IPS DF 6.9 (cell line): ENCODE measurements at regions not wholly inside any gene's neighbourhood (a gene's known extent, or its start where the extent isn't known, plus 50 kb on each side); places are given as distances from the start of the nearest gene placed in this dataset.

Source experiments
- DNase-seq: peaks from one replicate; pipeline ENCODE4 v3.0.0-alpha.2; 2013; ENCODE audit warnings: low read depth, low spot score
- H3K27ac ChIP-seq: one replicate; pipeline ENCODE4 v1.5.1; 2013; ENCODE audit warnings: low read length, control low read depth
- H3K27me3 ChIP-seq: 2 replicates; pipeline ENCODE4 v1.6.1; 2013; ENCODE audit warnings: mild to moderate bottlenecking, low read length; ENCODE audit not compliant: control insufficient read depth, insufficient read depth
- H3K36me3 ChIP-seq: 2 replicates; pipeline ENCODE4 v1.6.1; 2013; ENCODE audit warnings: low read length; ENCODE audit not compliant: control insufficient read depth, insufficient read depth
- H3K4me1 ChIP-seq: 2 replicates; pipeline ENCODE4 v1.6.1; 2013; ENCODE audit warnings: low read length; ENCODE audit not compliant: control insufficient read depth, insufficient read depth
- H3K4me3 ChIP-seq: 2 replicates; pipeline ENCODE4 v1.5.1; 2013; ENCODE audit warnings: mild to moderate bottlenecking, low read length
- H3K9me3 ChIP-seq: 2 replicates; pipeline ENCODE4 v1.6.1; 2013; ENCODE audit warnings: low read length, inconsistent platforms; ENCODE audit not compliant: control insufficient read depth, insufficient read depth
- WGBS: extraction: QIAGEN DNeasy Blood & Tissue Kit; methylation state at CpG from one replicate; pipeline ENCODE4 v1.1.7; 2013; ENCODE audit warnings: mixed read lengths, missing lambda C conversion rate; ENCODE audit not compliant: insufficient read length, insufficient coverage; 5-methylcytosine and 5-hydroxymethylcytosine counted together

DNA sequence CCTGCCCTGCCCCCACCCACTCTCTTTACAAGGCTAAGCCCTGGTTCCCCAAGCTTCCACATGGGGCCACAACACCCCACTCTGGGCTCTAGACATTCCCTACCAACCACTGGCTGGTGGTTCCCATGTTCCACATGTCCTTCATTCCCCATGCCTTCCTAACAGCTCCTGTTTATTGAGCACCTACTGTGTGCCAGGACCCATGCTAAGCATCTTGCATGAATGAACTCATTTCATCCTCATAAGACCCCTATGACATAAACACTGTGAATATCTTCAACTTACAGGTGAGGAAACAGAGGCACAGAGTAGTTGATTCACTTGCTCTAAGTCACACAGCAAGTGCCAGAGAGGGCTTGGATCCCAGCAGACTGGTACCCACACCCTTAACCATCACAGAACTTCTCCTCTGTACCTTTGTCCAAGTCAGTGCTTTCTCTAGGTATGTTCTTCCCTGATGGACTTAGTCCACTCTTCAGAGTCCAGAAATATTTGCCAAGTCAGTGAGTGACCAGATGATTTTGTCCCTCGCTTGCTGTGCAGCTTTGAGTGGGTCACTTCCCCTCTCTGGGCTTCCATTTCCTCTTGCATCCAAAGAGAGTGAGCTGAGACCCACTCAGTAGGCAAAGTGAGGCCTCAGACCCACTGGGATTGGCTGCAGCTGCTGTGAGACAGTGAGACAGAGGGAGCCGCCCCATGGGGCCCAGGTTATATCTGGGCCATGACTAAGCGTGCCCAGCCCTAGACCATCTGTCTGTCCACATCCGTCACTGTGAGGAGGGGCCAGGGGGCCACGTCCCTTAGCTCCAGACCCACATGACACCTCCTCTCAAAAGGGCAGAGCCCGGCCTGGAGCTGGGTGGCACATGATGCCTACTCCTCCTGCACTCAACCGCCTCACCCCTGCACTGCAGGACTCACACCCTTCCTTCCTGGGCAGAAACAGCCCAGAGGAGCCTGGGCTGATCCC, 132.4 kb downstream of the MN1 start:
- no CpG with 5 or more reads among the region's 7 CpGs for WGBS

DNA sequence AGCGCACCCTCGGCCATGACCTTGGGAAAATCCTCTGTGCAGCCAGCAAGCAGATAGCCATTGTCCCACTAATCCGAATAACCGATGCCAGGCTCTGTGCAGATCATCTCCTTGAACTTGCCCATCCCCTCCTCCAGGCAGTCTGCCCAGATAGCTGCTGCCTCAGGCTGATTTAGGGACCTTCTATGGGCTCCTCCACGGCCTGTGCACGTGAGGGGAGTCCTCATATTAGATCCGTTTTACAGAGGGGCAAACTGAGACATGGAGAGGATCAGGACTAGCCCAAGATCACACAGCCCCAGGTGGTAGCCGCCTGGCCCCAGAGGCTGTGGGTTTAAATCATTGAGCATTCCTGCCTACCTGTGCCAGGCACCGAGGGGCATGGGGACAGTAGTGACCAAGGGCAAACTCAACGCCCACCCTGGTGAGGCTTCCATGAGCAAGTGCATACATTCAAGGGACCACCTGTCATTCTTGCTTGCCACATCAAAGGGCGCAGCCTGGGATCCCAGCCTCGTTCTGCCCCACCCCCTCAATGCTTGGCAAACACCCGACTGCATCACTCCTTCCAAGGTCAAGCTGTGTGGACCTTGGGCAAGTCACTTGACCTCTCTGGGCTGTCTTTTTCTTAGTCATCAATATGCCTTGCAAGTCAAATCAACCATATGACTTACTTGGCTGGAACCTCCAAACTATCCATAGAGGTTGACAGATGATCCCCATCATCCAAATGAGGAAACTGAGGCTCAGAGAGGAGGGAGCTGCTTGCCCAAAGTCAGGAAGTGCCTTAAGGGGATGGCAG, 131.6 kb downstream of the MN1 start:
- no peak overlapping the region for H3K4me3 ChIP-seq
- no peak for DNase-seq
- H3K27ac ChIP-seq = no peak overlapping the region
- WGBS = no CpG with 5 or more reads among the region's 13 CpGs
- peaks cover 1% of the 10 kb centered on the region; the same call in 1 of the 2 replicates for H3K36me3 ChIP-seq
- H3K4me1 ChIP-seq = peaks cover 13% of the 10 kb centered on the region
- H3K27me3 ChIP-seq = no peaks in the 10 kb centered on the region
- H3K9me3 ChIP-seq = no peaks in the 10 kb centered on the region

More for the DNA sequence above, 132.4 kb downstream of the MN1 start:
- H3K27me3 ChIP-seq = no peaks in the 10 kb centered on the region
- no peaks in the 10 kb centered on the region for H3K9me3 ChIP-seq
- no peaks in the 10 kb centered on the region for H3K36me3 ChIP-seq
- no peak for DNase-seq
- no peak overlapping the region for H3K4me3 ChIP-seq
- H3K27ac ChIP-seq = no peak overlapping the region
- peaks cover 13% of the 10 kb centered on the region for H3K4me1 ChIP-seq

DNA sequence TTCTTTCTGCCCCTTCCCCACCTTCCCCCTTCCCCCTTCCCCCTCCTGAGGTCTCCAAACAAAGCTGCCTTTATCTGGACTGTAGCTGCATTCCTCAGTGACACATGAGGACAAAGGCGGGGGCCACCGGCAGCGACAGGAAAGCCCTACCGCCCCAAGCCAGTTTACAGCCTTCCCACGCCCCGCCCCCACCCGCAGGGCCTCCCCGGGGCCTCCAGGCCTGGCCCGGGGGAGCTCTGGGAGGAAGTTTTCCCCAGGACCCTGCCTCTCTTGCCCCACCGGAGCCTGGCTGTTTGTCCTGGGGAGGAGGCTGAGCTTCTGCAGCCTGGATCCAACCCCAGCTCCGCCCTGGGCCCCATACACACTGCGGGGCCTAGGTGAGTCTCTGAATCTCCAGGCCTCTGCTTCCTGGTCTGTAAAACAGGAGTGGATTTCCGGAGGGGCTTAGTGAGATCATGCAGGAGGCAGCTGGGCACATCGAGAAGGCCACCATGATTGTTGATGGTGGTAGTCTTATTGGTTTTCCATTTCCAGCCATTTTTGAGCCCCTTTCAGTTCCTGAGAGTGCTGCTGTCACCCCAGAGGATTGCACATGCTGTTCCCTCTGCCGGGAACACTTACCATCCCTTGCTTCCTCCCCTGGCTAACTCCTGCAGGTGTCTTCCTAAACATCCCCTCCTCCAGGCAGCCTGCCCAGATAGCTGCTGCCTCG, 130.7 kb downstream of the MN1 start:
- DNase-seq = no peak
- WGBS = no CpG with 5 or more reads among the region's 16 CpGs

DNA sequence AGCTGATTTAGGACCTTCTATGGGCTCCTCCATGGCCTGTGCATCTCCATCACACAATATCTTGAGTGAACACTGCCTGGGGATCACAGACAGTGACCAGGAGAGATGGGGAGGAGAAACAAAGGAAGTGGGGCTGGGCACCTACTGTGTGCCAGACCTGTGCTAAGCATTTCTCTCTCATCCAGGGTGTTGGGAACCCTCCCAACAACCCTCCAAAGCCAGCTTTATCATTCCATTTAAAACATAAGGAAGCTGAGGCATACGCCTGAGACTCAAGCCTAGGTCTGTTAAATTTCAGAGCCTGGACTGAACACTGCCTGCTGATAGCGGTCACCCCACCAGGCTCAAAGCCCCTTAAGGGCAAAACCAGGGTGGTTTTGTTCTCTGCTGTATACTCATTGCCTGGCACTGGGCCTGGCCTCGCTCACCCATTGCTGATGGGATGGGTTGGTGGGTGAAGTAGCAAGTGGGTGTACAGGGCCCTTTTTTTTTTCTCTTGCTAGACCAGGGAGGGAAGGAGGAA, 130.1 kb downstream of the MN1 start:
- H3K4me1 ChIP-seq = peaks cover 13% of the 10 kb centered on the region
- WGBS = no CpG with 5 or more reads among the region's 3 CpGs
- H3K27ac ChIP-seq = no peak overlapping the region
- no peak for DNase-seq
- peaks cover 2% of the 10 kb centered on the region; the same call in 1 of the 2 replicates for H3K36me3 ChIP-seq
- no peak overlapping the region for H3K4me3 ChIP-seq
- H3K27me3 ChIP-seq = no peaks in the 10 kb centered on the region
- no peaks in the 10 kb centered on the region for H3K9me3 ChIP-seq

More for the DNA sequence above, 130.7 kb downstream of the MN1 start:
- peaks cover 2% of the 10 kb centered on the region; the same call in 1 of the 2 replicates for H3K36me3 ChIP-seq
- H3K27ac ChIP-seq = no peak overlapping the region
- H3K27me3 ChIP-seq = no peaks in the 10 kb centered on the region
- no peak overlapping the region for H3K4me3 ChIP-seq
- H3K4me1 ChIP-seq = peaks cover 13% of the 10 kb centered on the region
- no peaks in the 10 kb centered on the region for H3K9me3 ChIP-seq

DNA sequence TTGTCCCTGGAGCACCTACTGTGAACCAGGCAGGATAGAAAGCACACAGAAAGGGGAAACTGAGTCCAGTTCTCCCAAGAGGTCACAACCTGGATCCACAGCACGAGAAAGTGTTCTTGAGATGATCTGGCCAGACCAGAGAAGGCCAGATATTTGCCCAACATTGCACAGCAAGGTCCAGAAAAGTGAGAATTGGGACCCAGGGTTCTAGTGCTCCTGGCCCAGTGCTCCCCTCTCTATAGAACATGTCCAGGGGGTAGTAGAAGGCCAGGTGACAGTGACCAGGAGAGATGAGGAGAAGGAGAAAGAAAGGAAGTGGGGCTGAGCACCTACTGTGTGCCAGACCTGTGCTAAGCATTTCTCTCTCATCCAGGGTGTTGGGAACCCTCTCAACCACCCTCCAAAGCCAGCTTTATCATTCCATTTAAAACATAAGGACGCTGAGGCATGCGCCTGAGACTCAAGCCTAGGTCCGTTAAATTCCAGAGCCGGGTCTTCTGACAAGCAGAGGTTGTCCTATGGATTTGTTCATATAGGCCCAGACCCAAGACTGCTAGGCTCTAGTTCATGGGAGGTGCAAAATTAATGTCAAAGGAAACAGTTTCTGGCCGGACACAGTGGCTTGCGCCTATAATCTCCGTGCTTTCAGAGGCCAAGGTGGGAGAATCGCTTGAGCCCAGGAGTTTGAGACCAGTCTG, 128.7 kb downstream of the MN1 start:
- H3K4me3 ChIP-seq = no peak overlapping the region
- peaks cover 5% of the 10 kb centered on the region; the same call in 1 of the 2 replicates for H3K36me3 ChIP-seq
- no peaks in the 10 kb centered on the region for H3K27me3 ChIP-seq
- DNase-seq = no peak
- no peaks in the 10 kb centered on the region for H3K9me3 ChIP-seq
- H3K27ac ChIP-seq = no peak overlapping the region
- H3K4me1 ChIP-seq = peaks cover 12% of the 10 kb centered on the region
- no CpG with 5 or more reads among the region's 9 CpGs for WGBS

DNA sequence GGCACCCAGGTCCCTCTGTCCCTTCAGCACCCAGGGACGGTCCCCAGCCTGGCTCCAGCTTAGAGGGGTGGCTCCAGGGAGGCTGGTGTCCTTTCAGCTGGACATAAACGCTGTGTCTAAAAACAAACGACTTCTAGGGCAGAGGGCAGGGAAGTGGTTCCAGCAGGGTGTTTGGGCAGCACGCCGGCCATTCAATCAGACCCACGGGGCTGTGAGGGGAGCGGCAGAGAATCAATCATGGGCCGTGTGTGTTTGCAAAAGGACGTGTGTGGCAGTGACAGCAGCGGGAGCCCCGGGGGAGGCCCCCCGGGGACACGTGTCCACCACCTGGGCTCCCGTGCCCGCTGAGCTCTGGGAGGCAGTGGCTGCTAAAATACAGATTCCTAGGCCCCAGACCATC, 127.7 kb downstream of the MN1 start:
- Histone ChIP-seq H3K27me3 (no peaks in the 10 kb centered on the region), H3K4me3 (no peak overlapping the region), H3K36me3 (peaks cover 5% of the 10 kb centered on the region; the same call in 1 of the 2 replicates), H3K4me1 (peaks cover 12% of the 10 kb centered on the region), H3K27ac (no peak overlapping the region), H3K9me3 (no peaks in the 10 kb centered on the region)
- DNase-seq = no peak
- WGBS = no CpG with 5 or more reads among the region's 15 CpGs

DNA sequence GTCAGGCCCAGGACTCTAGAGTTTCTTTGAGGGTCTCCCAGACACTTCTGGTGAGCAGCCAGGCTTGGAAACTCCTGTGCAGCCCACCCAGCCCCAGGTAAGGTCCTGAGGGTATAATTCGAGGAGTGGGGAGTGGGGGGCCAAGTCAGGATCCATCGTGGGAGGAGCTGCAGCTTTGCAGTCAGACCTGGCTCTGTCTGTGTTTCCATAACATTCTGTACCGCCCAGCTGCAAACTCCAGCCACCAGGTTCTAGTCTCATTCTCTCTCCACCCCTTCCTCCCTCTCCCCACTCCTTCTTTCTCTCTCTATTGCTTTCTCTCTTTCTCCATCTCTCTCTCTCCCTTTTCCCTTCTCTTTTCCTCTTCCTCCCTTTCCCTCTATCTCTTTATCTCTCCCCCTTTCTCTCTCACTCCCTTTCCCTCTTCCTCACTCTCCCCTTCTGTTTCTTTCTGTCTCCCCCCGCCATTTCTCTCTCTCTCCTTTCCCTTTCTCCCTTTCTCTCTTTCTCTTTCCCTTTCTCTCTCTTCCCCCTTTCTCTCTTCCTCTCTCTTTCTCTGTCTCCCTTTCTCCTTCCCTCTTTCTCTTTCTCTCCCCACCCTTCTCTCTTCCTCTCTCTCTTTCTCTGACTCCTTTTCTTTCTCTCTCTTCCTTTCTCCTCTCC, 127.2 kb downstream of the MN1 start:
- DNase-seq = no peak
- Histone ChIP-seq H3K9me3 (no peaks in the 10 kb centered on the region), H3K4me1 (peaks cover 12% of the 10 kb centered on the region), H3K4me3 (no peak overlapping the region), H3K36me3 (peaks cover 5% of the 10 kb centered on the region; the same call in 1 of the 2 replicates), H3K27ac (no peak overlapping the region), H3K27me3 (no peaks in the 10 kb centered on the region)
- WGBS = no CpG with 5 or more reads among the region's 4 CpGs

DNA sequence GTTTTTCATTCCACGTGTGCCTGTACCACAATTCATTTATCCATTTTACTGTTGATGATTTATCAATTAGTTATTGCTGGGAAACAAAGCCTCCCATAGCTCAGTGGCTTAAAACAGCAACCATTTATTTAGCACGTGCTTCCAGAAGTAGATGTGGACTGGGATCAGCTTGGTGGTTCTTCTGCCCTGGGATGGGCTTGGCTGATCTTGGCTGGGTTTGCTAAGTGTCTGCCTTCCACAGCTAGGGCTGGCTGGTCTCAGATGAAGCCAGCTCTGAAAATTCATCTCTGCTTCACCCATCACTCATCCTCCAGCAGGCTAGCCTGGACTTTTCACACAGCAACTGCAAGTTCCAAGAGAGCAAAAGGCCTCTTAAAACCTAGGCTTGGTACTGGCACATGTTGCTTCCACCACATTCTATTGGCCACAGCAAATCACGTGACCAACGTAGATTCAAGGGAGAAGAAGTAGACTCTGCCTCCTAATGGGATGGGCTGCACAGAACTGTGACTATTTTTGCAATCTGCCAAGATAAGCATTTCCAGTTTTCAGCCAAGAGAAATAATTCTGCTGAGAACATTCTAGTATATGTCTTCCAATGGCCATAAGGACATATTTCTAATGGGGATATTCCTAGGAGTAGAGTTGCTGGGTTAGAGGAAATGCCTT, 124.9 kb downstream of the MN1 start:
- Histone ChIP-seq H3K27ac (no peak overlapping the region), H3K9me3 (no peaks in the 10 kb centered on the region), H3K4me3 (no peak overlapping the region), H3K36me3 (peaks cover 5% of the 10 kb centered on the region; the same call in 1 of the 2 replicates), H3K27me3 (no peaks in the 10 kb centered on the region), H3K4me1 (peaks cover 4% of the 10 kb centered on the region)
- no CpG with 5 or more reads among the region's 4 CpGs for WGBS
- no peak for DNase-seq
